GM12873 (cell line): ENCODE measurements at regions not wholly inside any gene's neighbourhood (a gene's known extent, or its start where the extent isn't known, plus 50 kb on each side); places are given as distances from the start of the nearest gene placed in this dataset.

Experiments used
- TF ChIP-seq, protein P1 (sequence below): IDR thresholded peaks from 2 replicates; pipeline ENCODE4 v1.5.1; 2012; ENCODE audit warnings: low read depth, mild to moderate bottlenecking, moderate library complexity, low read length, control low read depth; ENCODE audit not compliant: insufficient read depth; ENCODE audit errors: missing control alignments

DNA sequence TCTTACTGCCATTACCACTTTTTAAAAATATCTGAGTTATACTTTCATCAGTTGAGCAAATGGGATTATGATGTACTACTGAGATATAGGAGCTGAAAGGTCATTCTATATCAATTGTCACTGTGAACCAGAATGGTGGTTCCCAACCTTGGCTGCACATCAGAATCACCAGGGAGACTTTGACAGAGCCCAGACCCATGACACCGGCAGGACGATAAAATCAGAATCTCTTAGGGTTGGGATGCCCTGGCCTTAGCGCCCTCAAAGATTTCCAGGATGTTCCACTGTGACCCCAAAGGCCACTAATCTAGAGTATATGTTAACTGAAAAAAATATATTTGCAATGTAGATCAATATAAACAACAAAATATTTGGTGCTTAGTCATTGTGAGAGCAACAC, 355.1 kb downstream of the LIG4 start:
- TF ChIP-seq, protein P1, sequence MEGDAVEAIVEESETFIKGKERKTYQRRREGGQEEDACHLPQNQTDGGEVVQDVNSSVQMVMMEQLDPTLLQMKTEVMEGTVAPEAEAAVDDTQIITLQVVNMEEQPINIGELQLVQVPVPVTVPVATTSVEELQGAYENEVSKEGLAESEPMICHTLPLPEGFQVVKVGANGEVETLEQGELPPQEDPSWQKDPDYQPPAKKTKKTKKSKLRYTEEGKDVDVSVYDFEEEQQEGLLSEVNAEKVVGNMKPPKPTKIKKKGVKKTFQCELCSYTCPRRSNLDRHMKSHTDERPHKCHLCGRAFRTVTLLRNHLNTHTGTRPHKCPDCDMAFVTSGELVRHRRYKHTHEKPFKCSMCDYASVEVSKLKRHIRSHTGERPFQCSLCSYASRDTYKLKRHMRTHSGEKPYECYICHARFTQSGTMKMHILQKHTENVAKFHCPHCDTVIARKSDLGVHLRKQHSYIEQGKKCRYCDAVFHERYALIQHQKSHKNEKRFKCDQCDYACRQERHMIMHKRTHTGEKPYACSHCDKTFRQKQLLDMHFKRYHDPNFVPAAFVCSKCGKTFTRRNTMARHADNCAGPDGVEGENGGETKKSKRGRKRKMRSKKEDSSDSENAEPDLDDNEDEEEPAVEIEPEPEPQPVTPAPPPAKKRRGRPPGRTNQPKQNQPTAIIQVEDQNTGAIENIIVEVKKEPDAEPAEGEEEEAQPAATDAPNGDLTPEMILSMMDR: no peak

GRCh38 chr13:107854880-107855279, 360.5 kb downstream of the LIG4 start:
- TF ChIP-seq, protein P1: no peak

DNA sequence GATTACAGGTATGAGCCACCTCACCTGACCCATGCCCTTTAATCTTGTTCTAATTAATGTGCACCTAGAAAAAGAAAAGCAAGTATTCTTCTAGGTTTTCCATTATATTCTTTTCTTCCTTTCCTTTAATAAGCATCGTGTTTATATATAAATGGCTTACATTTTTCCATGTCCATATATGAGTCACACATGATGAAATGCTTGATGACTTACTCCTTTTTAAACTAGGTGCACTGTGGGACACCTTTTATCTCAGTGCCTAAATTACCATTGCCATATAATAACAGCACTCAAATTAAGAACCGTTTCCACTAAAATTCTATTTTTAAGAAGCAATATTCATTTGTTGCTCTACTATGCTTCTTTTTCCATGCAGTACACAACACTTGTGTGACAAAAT, 363.3 kb downstream of the LIG4 start:
- TF ChIP-seq, protein P1: no peak

DNA sequence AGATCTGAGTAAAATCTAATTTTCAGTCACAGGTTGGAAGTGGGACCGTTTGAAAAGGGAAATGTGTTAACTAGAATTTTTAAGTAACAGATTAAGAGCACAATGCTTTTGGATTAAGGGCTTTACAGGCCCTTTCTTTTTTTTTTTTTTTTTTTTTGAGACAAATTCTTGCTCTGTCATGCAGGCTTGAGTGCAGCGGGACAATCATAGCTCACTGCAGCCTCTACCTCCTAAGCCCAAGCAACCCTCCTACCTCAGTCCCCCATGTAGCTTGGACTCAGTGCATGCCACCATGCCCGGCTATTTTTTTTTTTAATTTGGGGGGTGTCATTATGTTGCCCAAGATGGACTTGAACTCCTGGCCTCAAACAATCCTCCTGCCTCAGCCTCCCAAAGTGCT, 363.7 kb downstream of the LIG4 start:
- TF ChIP-seq, protein P1: no peak

DNA sequence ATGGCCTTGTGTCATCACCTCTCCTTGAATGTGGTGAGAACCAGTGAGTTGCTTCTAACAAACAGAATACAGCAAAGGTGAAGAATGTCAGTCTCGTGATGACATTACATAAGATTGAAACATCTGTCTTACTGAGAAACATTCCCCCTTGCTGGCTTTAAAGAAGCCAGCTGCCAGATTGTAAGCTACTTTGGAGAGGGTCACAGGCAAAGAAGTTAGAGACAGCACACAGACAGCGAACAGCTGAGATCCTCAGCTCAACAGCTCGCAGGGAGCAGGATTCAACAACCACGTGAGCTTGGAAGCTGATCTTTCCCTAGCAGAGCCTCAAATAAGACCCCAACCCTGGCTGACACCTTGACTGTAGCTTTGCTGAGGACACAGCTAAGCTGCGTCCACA, 367.9 kb downstream of the LIG4 start:
- TF ChIP-seq, protein P1: no peak

GRCh38 chr13:107846642-107847041, 368.7 kb downstream of the LIG4 start:
- TF ChIP-seq, protein P1: no peak

DNA sequence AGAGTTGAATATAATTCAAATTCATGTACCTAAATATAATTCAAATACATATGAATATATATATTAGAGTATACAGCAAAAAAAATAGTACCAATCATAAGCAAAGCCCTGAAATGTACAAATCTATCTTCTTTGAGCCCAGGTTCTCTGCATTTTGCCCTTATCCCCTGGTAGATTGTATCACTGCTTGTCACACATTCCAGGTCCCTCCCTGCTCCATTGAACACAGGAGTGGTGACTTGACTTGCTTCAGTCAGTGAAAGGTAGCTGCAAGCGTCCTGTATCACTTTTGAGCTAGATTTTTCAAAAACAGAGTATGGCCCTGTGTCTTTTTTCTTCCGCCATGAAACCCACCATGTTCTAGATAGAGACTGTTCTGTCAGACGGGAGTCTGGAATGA, 369.4 kb downstream of the LIG4 start:
- TF ChIP-seq, protein P1: no peak
